ENCODE measurements at regions not wholly inside any gene's neighbourhood (a gene's known extent, or its start where the extent isn't known, plus 50 kb on each side); places are given as distances from the start of the nearest gene placed in this dataset.

DNA sequence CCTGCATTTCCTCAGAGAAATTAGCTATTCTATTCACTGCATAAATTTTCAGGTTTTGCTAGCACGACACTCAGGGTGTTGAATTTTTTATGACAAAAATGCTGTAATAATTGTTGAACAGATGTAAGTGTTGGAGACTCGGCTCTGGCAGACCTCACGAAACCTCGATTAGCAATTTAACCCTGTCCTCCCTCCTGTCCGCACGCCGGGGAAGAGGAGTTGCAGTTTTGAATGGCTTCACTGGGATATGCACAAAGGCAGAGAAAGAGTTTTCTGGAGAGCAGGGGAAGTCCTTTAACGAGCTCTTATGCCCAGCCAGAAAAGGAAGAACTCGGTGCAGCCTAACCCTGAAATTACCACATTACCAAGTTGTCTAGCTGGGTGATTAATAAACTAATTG, 661.1 kb downstream of the VRK1 start:
- TF ChIP-seq, protein P1, sequence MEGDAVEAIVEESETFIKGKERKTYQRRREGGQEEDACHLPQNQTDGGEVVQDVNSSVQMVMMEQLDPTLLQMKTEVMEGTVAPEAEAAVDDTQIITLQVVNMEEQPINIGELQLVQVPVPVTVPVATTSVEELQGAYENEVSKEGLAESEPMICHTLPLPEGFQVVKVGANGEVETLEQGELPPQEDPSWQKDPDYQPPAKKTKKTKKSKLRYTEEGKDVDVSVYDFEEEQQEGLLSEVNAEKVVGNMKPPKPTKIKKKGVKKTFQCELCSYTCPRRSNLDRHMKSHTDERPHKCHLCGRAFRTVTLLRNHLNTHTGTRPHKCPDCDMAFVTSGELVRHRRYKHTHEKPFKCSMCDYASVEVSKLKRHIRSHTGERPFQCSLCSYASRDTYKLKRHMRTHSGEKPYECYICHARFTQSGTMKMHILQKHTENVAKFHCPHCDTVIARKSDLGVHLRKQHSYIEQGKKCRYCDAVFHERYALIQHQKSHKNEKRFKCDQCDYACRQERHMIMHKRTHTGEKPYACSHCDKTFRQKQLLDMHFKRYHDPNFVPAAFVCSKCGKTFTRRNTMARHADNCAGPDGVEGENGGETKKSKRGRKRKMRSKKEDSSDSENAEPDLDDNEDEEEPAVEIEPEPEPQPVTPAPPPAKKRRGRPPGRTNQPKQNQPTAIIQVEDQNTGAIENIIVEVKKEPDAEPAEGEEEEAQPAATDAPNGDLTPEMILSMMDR (IDR thresholded peaks at IDR 0.05; ENCODE audit: insufficient read depth, low read length) = no peak
- TF ChIP-seq POLR2AphosphoS5 (IDR thresholded peaks at IDR 0.05; ENCODE audit: low read depth) = no peak
- TF ChIP-seq, protein P2, sequence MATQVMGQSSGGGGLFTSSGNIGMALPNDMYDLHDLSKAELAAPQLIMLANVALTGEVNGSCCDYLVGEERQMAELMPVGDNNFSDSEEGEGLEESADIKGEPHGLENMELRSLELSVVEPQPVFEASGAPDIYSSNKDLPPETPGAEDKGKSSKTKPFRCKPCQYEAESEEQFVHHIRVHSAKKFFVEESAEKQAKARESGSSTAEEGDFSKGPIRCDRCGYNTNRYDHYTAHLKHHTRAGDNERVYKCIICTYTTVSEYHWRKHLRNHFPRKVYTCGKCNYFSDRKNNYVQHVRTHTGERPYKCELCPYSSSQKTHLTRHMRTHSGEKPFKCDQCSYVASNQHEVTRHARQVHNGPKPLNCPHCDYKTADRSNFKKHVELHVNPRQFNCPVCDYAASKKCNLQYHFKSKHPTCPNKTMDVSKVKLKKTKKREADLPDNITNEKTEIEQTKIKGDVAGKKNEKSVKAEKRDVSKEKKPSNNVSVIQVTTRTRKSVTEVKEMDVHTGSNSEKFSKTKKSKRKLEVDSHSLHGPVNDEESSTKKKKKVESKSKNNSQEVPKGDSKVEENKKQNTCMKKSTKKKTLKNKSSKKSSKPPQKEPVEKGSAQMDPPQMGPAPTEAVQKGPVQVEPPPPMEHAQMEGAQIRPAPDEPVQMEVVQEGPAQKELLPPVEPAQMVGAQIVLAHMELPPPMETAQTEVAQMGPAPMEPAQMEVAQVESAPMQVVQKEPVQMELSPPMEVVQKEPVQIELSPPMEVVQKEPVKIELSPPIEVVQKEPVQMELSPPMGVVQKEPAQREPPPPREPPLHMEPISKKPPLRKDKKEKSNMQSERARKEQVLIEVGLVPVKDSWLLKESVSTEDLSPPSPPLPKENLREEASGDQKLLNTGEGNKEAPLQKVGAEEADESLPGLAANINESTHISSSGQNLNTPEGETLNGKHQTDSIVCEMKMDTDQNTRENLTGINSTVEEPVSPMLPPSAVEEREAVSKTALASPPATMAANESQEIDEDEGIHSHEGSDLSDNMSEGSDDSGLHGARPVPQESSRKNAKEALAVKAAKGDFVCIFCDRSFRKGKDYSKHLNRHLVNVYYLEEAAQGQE (IDR thresholded peaks at IDR 0.05; ENCODE audit: insufficient replicate concordance, low read depth) = no peak
- TF ChIP-seq GABPA (IDR thresholded peaks at IDR 0.05; ENCODE audit: low read depth) = no peak
- TF ChIP-seq SPI1 (IDR thresholded peaks at IDR 0.05; ENCODE audit: borderline replicate concordance, low read depth) = no peak
